GM18907 (cell line): ENCODE measurements at regions not wholly inside any gene's neighbourhood (a gene's known extent, or its start where the extent isn't known, plus 50 kb on each side); places are given as distances from the start of the nearest gene placed in this dataset.

Experiments used
- ATAC-seq: cut with Tn5 transposase; IDR thresholded peaks from one replicate; pipeline ENCODE4 v1.9.1; 2021; ENCODE audit warnings: mild to moderate bottlenecking, moderate library complexity; ENCODE audit not compliant: unreplicated experiment

DNA sequence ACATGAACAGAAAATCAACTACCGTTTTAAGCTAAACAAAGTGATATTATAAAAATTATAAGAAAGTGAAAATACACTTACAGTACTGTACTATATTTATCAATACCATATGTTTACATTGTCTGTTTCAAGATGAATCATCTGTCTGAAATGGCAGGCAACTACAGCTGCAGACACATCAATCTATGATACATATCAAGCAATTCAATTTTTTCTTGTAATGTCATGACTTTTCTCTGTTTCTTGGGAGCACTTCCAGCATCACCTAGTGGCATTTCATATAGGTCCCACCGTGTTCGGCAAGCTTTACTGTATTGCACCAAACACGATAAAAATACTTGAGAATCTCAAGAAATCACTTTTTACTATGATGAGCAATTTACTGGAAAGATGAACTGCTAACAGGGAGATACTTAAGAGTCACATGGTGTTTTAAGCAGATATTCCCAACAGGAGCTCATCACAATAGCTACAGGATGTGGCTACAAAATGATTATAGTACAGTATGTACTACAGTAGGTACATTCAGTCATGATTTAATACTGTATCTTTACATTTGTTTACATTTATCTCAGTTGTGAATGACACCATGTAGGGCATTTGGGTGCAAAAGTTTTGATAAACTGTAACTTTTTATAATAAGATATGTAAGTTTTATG is 207.4 kb downstream of the ADAM29 start:
- no peak for ATAC-seq

DNA sequence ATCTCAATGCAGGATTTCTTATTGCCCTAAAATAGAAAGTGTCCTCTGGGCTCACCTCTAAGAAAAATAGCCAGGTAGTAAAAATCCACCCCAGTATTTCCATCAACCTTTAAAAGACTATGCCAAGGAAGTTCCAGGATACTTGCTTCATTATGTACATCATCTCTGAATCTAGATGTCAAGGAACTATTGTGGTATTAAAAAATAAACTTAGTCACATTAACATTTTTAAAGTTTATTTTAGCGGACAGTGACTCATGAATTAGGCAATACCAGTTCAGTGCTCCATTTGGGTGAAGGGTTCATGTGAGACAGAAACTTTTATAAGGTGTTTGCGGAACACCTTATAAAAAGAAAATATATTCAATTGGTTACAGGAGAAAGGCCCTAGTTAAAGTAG is 209.2 kb downstream of the ADAM29 start:
- no peak for ATAC-seq

DNA sequence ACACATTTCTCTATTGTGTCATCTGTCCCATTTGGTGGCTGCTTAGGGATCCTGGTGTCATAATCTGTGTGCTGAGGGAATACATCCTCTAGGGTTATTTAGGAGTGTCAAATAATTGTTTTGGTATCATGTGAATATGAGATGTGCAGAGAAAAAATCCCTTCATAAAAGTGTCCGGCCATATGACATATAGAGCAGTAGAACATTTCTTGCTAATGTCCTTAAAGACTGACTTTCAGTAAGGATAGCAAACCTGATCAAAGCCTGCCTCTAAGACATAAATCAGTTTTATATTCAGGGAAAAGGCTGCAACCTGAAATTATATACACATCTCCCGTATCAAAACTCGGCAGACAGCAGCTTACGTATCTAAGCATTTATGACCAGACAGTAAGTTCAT is 211.6 kb downstream of the ADAM29 start:
- no peak for ATAC-seq

GRCh38 chr4:175139205-175139604 is 221.0 kb downstream of the ADAM29 start:
- ATAC-seq, result no peak

- no peak for ATAC-seq
These were observed 225.0 kb downstream of the ADAM29 start for GRCh38 chr4:175143116-175143515.

- ATAC-seq, result no peak
These were observed 228.6 kb downstream of the ADAM29 start for GRCh38 chr4:175146799-175147198.

DNA sequence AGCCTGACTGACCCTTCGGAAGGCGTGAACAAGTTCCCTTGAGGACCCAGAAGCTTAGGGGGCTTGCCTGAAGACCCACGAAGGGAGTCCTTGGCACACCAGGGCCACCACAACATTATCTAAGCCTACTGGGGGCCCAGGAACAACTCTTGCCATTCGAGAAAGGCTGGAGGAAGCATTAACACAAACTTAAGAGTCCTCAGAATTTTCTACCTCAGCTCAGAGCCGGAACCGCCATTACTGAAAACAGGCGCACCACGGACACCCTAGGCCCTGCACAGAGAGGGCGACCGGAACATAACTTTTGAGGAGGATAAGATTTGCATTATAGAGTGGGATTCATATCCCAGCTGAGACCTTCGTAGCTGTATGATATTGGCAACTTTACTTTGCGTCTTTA is 229.1 kb downstream of the ADAM29 start:
- ATAC-seq, result no peak

GRCh38 chr4:175166020-175166419 is 247.9 kb downstream of the ADAM29 start:
- no peak for ATAC-seq

- ATAC-seq, result no peak
These were observed 258.6 kb downstream of the ADAM29 start for GRCh38 chr4:175176710-175177109.

DNA sequence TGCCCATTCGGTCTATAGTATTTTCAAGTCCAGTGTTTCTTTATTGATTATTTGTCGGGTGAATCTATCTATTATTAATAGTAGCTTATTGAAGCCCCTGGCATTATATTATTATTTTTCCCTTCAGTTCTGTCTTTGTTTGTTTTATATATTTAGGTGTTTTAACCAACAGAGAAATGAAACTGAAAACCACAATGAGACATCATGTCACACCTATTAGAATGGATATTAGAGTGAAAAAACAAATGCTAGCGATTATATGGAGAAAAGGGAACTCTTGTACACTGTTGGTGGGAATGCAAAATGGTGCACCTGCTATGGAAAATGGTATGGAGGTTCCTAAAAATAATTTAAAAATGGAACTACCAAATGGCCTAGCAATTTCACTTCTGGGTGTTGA is 272.5 kb downstream of the ADAM29 start:
- ATAC-seq, result no peak

GRCh38 chr4:175198056-175198455 is 279.9 kb downstream of the ADAM29 start:
- ATAC-seq, result no peak

GRCh38 chr4:175215208-175215607 is 297.1 kb downstream of the ADAM29 start:
- no peak for ATAC-seq

DNA sequence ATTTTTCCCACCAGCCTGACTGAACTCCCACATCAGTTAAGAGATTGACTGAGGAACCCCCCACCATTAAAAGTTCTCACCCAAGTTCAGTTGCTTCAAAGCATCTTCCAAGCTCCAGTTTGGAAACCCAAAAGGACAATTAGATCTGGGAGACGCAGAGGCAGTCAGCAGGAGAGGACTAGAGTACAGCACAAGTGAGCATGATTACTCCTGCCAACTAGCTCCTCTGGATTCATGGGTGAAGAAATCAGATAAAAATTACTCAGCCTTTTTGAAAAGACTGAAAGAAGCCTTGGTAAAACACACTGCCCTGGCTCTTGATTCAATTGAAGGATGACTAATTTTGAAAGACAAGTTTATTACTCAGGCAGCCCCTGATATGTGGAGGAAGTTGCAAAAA is 297.5 kb downstream of the ADAM29 start:
- no peak for ATAC-seq

GRCh38 chr4:175229154-175229553 is 311.0 kb downstream of the ADAM29 start:
- ATAC-seq, result no peak

GRCh38 chr4:175234162-175234561 is 316.0 kb downstream of the ADAM29 start:
- no peak for ATAC-seq

DNA sequence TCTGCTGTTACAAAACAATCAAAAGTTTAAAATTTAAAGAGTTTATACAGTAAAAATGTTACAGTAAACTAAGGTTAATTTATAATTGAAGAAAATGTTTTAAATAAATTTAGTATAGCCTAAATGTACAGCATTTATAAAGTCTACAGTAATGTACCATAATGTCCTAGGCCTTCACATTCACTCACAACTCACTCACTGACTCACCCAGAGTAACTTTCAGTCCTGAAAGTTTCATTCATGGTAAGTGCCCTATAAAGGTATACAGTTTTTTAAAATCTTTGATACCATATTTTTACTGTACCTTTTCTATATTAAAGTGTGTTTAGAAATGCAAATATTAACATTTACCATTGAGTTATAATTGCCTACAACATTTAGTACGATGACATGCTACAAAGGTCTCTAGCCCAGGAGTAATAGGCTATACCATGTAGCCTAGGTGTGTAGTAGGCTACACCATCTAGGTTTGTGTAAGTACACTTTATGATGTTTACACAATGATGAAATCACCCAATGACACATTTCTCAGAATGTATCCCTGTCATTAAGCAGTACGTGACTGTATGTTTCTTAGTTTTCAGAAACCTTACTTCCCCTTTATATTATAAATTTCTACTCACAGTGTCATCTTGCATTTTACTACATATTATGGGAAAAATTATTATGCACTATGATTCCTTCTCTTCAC is 320.8 kb downstream of the ADAM29 start:
- ATAC-seq, result no peak

DNA sequence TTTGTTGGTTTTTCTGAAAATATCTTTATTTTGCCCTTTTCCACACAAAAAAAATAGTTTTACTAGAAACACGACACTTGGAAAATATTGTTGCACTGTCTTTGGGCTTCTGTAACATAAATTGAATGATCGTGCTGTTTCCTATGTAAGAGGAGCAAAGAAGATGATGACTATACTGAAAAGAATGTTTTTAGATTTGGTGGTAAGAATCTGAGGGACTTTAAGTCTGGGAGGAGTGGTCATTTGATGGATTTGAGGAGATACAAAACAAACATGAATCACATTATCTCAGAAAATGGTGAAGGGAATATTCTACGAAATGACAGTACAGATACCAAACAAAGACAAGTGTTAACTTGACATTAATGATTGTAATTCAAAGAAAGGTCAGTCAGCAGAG is 328.8 kb downstream of the ADAM29 start:
- no peak for ATAC-seq

- no peak for ATAC-seq
These were observed 334.5 kb downstream of the ADAM29 start for GRCh38 chr4:175252642-175253041.

- no peak for ATAC-seq
These were observed 335.2 kb downstream of the ADAM29 start for GRCh38 chr4:175253184-175253902.

GRCh38 chr4:175263537-175263936 is 345.4 kb downstream of the ADAM29 start:
- ATAC-seq, result no peak

- peak; percentile 81 for ATAC-seq
These were observed 353.0 kb downstream of the ADAM29 start for GRCh38 chr4:175271010-175271630.
